ENCODE measurements at regions not wholly inside any gene's neighbourhood (a gene's known extent, or its start where the extent isn't known, plus 50 kb on each side); places are given as distances from the start of the nearest gene placed in this dataset.
"Not testable (repeated sequence)": the region's sequence is repeated elsewhere in the genome, so short reads cannot be mapped to it uniquely, and the experiment has no call there.

- 0 out of 2 replicates have a peak, but pooled peaks have one; percentile 23 for TF ChIP-seq ZBTB40 (IDR thresholded peaks at IDR 0.05)
- TF ChIP-seq ZBTB40 (CRISPR knock-in tag; IDR thresholded peaks at IDR 0.05); NONO (CRISPR knock-in tag; conservative IDR thresholded peaks at IDR 0.05): not testable (repeated sequence)
- TF ChIP-seq NONO (IDR thresholded peaks at IDR 0.05), result 0 out of 2 replicates have a peak, but pooled peaks have one; percentile 88
Measured at GRCh38 chr2:128598260-128598659, 279.6 kb upstream of the HS6ST1 start (continued).
